PC-9 (cell line): ENCODE measurements at regions not wholly inside any gene's neighbourhood (a gene's known extent, or its start where the extent isn't known, plus 50 kb on each side); places are given as distances from the start of the nearest gene placed in this dataset.

Source experiments
- EZH2 ChIP-seq: fragments of 200-600 bp; sonication (generic); IDR thresholded peaks from 2 replicates; pipeline ENCODE4 v1.8.0; 2017; ENCODE audit warnings: antibody characterized with exemption, low read depth
- TF ChIP-seq, protein P1 (sequence below): fragments of 200-600 bp; sonication (generic); conservative IDR thresholded peaks from 2 replicates; pipeline ENCODE4 v1.6.1; 2017; ENCODE audit warnings: mixed run types, antibody characterized with exemption, mild to moderate bottlenecking, moderate library complexity

DNA sequence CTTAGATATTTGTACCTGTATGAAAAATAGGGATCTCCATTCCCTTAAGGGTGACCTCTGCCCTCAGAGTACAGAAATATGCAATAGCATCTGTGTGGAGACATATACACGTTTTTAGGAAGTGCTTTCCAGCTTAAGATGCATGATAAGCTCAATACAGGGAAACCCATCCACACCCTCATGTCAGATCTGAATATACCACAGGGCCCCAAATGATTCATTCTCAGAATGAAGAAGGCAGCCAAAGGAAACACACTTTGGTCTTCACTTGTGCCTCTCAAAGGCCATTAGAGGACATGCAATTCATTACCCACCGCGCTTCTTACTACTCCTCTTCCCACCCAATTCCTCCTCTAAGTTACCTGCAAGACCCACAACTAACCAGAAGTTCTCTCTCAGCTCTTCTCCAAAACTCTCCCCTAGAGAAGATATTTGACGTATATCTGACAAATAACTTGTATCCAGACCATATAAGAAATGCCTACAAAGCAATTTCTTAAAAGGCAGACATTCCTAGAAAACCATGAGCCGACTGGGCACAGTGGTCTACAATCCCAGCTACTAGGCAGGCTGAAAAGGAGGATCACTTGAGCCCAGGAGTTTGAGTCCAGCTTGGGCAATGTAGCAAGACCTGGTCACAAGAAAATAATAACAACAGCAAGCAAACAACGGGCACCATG, 103.0 kb downstream of the OAT start:
- no peak for TF ChIP-seq EZH2
- TF ChIP-seq, protein P1, sequence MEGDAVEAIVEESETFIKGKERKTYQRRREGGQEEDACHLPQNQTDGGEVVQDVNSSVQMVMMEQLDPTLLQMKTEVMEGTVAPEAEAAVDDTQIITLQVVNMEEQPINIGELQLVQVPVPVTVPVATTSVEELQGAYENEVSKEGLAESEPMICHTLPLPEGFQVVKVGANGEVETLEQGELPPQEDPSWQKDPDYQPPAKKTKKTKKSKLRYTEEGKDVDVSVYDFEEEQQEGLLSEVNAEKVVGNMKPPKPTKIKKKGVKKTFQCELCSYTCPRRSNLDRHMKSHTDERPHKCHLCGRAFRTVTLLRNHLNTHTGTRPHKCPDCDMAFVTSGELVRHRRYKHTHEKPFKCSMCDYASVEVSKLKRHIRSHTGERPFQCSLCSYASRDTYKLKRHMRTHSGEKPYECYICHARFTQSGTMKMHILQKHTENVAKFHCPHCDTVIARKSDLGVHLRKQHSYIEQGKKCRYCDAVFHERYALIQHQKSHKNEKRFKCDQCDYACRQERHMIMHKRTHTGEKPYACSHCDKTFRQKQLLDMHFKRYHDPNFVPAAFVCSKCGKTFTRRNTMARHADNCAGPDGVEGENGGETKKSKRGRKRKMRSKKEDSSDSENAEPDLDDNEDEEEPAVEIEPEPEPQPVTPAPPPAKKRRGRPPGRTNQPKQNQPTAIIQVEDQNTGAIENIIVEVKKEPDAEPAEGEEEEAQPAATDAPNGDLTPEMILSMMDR, result no peak
